HEK293 (cell line): ENCODE measurements at regions not wholly inside any gene's neighbourhood (a gene's known extent, or its start where the extent isn't known, plus 50 kb on each side); places are given as distances from the start of the nearest gene placed in this dataset.
A peak's percentile ranks its signal among the peaks of the same experiment; 100 is the strongest.

Source experiments
- CTCF ChIA-PET: fragments of 350-600 bp; formaldehyde crosslinking; extraction: SDS; loops from one replicate; lab custom pipeline; 2021; ENCODE audit warnings: antibody characterized with exemption; lab: Yijun Ruan, JAX
- POLR2A ChIA-PET: fragments of 300-600 bp; formaldehyde crosslinking; extraction: SDS; loops from one replicate; lab custom pipeline; 2020; ENCODE audit warnings: antibody characterized with exemption, inconsistent platforms; lab: Yijun Ruan, JAX
- H3K27ac ChIP-seq: fragments of 200-500 bp; sonication (Bioruptor generic); 2 replicates; pipeline ENCODE4 v1.5.1; 2014; ENCODE audit warnings: low read depth, low read length, control low read depth, inconsistent platforms; ENCODE audit errors: extremely low read depth
- H3K36me3 ChIP-seq, 2 experiments: fragments of 200-500 bp in 1 of 2; sonication (Bioruptor generic) in 1 of 2; 1 replicate in 1 of 2; 2 replicates in 1 of 2; pipeline ENCODE4 v1.5.1; 2014 to 2017; ENCODE audit warnings: inconsistent platforms in 2 of 2, low read length in 2 of 2; ENCODE audit not compliant: control insufficient read depth in 2 of 2, insufficient read depth in 1 of 2
- H3K4me1 ChIP-seq: fragments of 200-500 bp; sonication (Bioruptor generic); 2 replicates; pipeline ENCODE4 v1.5.1; 2014; ENCODE audit warnings: mild to moderate bottlenecking, low read length, inconsistent platforms; ENCODE audit not compliant: control insufficient read depth, insufficient read depth
- H3K4me3 ChIP-seq: 2 replicates; pipeline ENCODE4 v1.5.1; 2011; ENCODE audit warnings: low read depth, mild to moderate bottlenecking, control low read depth, low read length, moderate library complexity
- H3K9me3 ChIP-seq: fragments of 200-500 bp; sonication (Bioruptor generic); 2 replicates; pipeline ENCODE4 v1.5.1; 2014; ENCODE audit warnings: low read depth, low read length, inconsistent platforms; ENCODE audit not compliant: control insufficient read depth, insufficient read depth
- BCL6B ChIP-seq: fragments of 450-650 bp; formaldehyde crosslinking; IDR thresholded peaks from 2 replicates; pipeline ENCODE4 v1.5.1; 2017; ENCODE audit warnings: missing biosample characterization, missing genetic modification characterization
- GLI4 ChIP-seq: fragments of 450-650 bp; formaldehyde crosslinking; IDR thresholded peaks from 2 replicates; pipeline ENCODE4 v1.5.1; 2016; ENCODE audit warnings: missing biosample characterization, missing genetic modification characterization
- GLIS2 ChIP-seq: fragments of 450-650 bp; formaldehyde crosslinking; IDR thresholded peaks from 2 replicates; pipeline ENCODE4 v1.5.1; 2016; ENCODE audit warnings: missing biosample characterization, missing genetic modification characterization
- HOXA7 ChIP-seq: sonication (generic); formaldehyde crosslinking; IDR thresholded peaks from 2 replicates; pipeline ENCODE4 v1.8.1; 2022; ENCODE audit warnings: missing genetic modification reagents, borderline replicate concordance
- IKZF3 ChIP-seq: fragments of 450-650 bp; IDR thresholded peaks from 2 replicates; pipeline ENCODE4 v1.5.0; 2018; ENCODE audit warnings: missing biosample characterization, mild to moderate bottlenecking, missing genetic modification characterization, moderate library complexity
- INSM2 ChIP-seq: fragments of 450-650 bp; formaldehyde crosslinking; IDR thresholded peaks from 2 replicates; pipeline ENCODE4 v1.5.1; 2016; ENCODE audit warnings: missing biosample characterization, missing genetic modification characterization
- KLF16 ChIP-seq: fragments of 450-650 bp; formaldehyde crosslinking; IDR thresholded peaks from 2 replicates; pipeline ENCODE4 v1.5.1; 2017; ENCODE audit warnings: missing biosample characterization, missing genetic modification characterization
- KLF7 ChIP-seq: fragments of 450-650 bp; formaldehyde crosslinking; IDR thresholded peaks from 2 replicates; pipeline ENCODE4 v1.5.1; 2016; ENCODE audit warnings: missing biosample characterization, missing genetic modification characterization, borderline replicate concordance
- MYNN ChIP-seq: fragments of 450-650 bp; formaldehyde crosslinking; IDR thresholded peaks from 2 replicates; pipeline ENCODE4 v1.5.1; 2016; ENCODE audit warnings: missing biosample characterization, missing genetic modification characterization, borderline replicate concordance
- OVOL3 ChIP-seq: fragments of 450-650 bp; formaldehyde crosslinking; IDR thresholded peaks from 2 replicates; pipeline ENCODE4 v1.5.1; 2016; ENCODE audit warnings: missing biosample characterization, missing genetic modification characterization
- PRDM4 ChIP-seq: fragments of 450-650 bp; formaldehyde crosslinking; IDR thresholded peaks from 2 replicates; pipeline ENCODE4 v1.5.1; 2017; ENCODE audit warnings: missing biosample characterization, missing genetic modification characterization
- SCRT1 ChIP-seq: fragments of 450-650 bp; formaldehyde crosslinking; IDR thresholded peaks from 2 replicates; pipeline ENCODE4 v1.5.1; 2016; ENCODE audit warnings: missing biosample characterization, missing genetic modification characterization, borderline replicate concordance
- SCRT2 ChIP-seq: fragments of 450-650 bp; formaldehyde crosslinking; IDR thresholded peaks from 2 replicates; pipeline ENCODE4 v1.5.1; 2016; ENCODE audit warnings: missing biosample characterization, missing genetic modification characterization
- TRIM28 ChIP-seq: IDR thresholded peaks from 2 replicates; pipeline ENCODE4 v1.6.1; 2011; ENCODE audit warnings: low read length, control low read depth, borderline replicate concordance
- ZBTB49 ChIP-seq: fragments of 450-650 bp; formaldehyde crosslinking; IDR thresholded peaks from 2 replicates; pipeline ENCODE4 v1.5.1; 2016; ENCODE audit warnings: missing biosample characterization, missing genetic modification characterization, low read depth
- ZNF133 ChIP-seq: fragments of 450-650 bp; formaldehyde crosslinking; IDR thresholded peaks from 2 replicates; pipeline ENCODE4 v1.5.1; 2016; ENCODE audit warnings: missing biosample characterization, missing genetic modification characterization
- ZNF155 ChIP-seq: fragments of 450-650 bp; formaldehyde crosslinking; IDR thresholded peaks from 2 replicates; pipeline ENCODE4 v1.5.1; 2016; ENCODE audit warnings: missing biosample characterization, missing genetic modification characterization
- ZNF202 ChIP-seq: fragments of 450-650 bp; formaldehyde crosslinking; IDR thresholded peaks from 2 replicates; pipeline ENCODE4 v1.5.1; 2016; ENCODE audit warnings: missing biosample characterization, missing genetic modification characterization, borderline replicate concordance
- ZNF221 ChIP-seq: fragments of 450-650 bp; formaldehyde crosslinking; IDR thresholded peaks from 2 replicates; pipeline ENCODE4 v1.5.1; 2017; ENCODE audit warnings: missing biosample characterization, missing genetic modification characterization, borderline replicate concordance
- ZNF24 ChIP-seq: fragments of 450-650 bp; formaldehyde crosslinking; IDR thresholded peaks from 2 replicates; pipeline ENCODE4 v1.5.1; 2016; ENCODE audit warnings: missing biosample characterization, missing genetic modification characterization
- ZNF501 ChIP-seq: fragments of 450-650 bp; formaldehyde crosslinking; IDR thresholded peaks from 2 replicates; pipeline ENCODE4 v1.5.1; 2016; ENCODE audit warnings: missing biosample characterization, missing genetic modification characterization
- ZNF555 ChIP-seq: fragments of 450-650 bp; formaldehyde crosslinking; conservative IDR thresholded peaks from 2 replicates; pipeline ENCODE4 v1.5.1; 2017; ENCODE audit warnings: missing biosample characterization, mild to moderate bottlenecking, missing genetic modification characterization, inconsistent platforms
- ZNF600 ChIP-seq: fragments of 450-650 bp; formaldehyde crosslinking; IDR thresholded peaks from 2 replicates; pipeline ENCODE4 v1.5.1; 2016; ENCODE audit warnings: missing biosample characterization, missing genetic modification characterization
- ZNF707 ChIP-seq: fragments of 450-650 bp; formaldehyde crosslinking; IDR thresholded peaks from 2 replicates; pipeline ENCODE4 v1.5.1; 2016; ENCODE audit warnings: missing biosample characterization, missing genetic modification characterization

GRCh38 chr11:115629456-115630015, 125.3 kb upstream of the CADM1 start:
- Histone ChIP-seq H3K36me3 (no peaks in the 10 kb centered on the region), H3K27ac (no peak overlapping the region), H3K9me3 (no peaks in the 10 kb centered on the region), H3K4me1 (no peaks in the 10 kb centered on the region; the same call in 1 of the 2 replicates), H3K4me3 (no peak overlapping the region)
- ChIA-PET POLR2A (interaction anchor here (1.6 kb wide), 1 partner anchor 125 kb away, joined by 3 read pairs; the partner anchor contains the start of gene CADM1), CTCF (no interaction called here)
- TF ChIP-seq SCRT2: peak; percentile 92
- TF ChIP-seq SCRT1 (tag by site-specific recombination): peak; percentile 80; the same call in 1 of the 2 replicates
- TF ChIP-seq PRDM4: peak; percentile 75
- no peak for TF ChIP-seq ZNF133 (tag by site-specific recombination)

- no peak overlapping the region for H3K4me3 ChIP-seq
- no peaks in the 10 kb centered on the region for H3K9me3 ChIP-seq
- H3K4me1 ChIP-seq: peaks cover 2% of the 10 kb centered on the region; the same call in 1 of the 2 replicates
- H3K36me3 ChIP-seq: no peaks in the 10 kb centered on the region
- no peak overlapping the region for H3K27ac ChIP-seq
- POLR2A ChIA-PET: interaction anchor here (0.6 kb wide), 1 partner anchor 201 kb away, joined by 3 read pairs; no protein-coding TSS in a partner anchor
- TF ChIP-seq ZNF221 (tag by site-specific recombination) (no peak), ZBTB49 (tag by site-specific recombination) (no peak), BCL6B (tag by site-specific recombination) (no peak), ZNF501 (tag by site-specific recombination) (no peak), ZNF155 (tag by site-specific recombination) (no peak), ZNF600 (tag by site-specific recombination) (no peak), KLF7 (tag by site-specific recombination) (no peak), INSM2 (no peak), OVOL3 (no peak), GLIS2 (tag by site-specific recombination) (no peak), ZNF707 (tag by site-specific recombination) (no peak), ZNF555 (no peak), ZNF24 (tag by site-specific recombination) (no peak), HOXA7 (CRISPR knock-in tag) (no peak), KLF16 (no peak), GLI4 (tag by site-specific recombination) (no peak), ZNF202 (tag by site-specific recombination) (no peak), MYNN (no peak), IKZF3 (tag by site-specific recombination) (no peak), TRIM28 (no peak)
- TF ChIP-seq, all 188 proteins: peak for 0
- CTCF ChIA-PET: interaction anchor here (1.0 to 1.5 kb wide), 3 partner anchors 45 to 889 kb away, joined by 3 to 5 read pairs (median 3); no protein-coding TSS in a partner anchor
These were observed 123.6 kb upstream of the CADM1 start for GRCh38 chr11:115627666-115628460.
